ENCODE measurements at regions not wholly inside any gene's neighbourhood (a gene's known extent, or its start where the extent isn't known, plus 50 kb on each side); places are given as distances from the start of the nearest gene placed in this dataset.
A peak's percentile ranks its signal among the peaks of the same experiment; 100 is the strongest.
"Not testable (repeated sequence)": the region's sequence is repeated elsewhere in the genome, so short reads cannot be mapped to it uniquely, and the experiment has no call there.

GRCh38 chr1:120357046-120357445, 57.8 kb upstream of the NBPF8 start:
- in situ Hi-C loops (cut with HindIII; ENCODE audit: low sequenced_read_pairs) = not testable (repeated sequence)

DNA sequence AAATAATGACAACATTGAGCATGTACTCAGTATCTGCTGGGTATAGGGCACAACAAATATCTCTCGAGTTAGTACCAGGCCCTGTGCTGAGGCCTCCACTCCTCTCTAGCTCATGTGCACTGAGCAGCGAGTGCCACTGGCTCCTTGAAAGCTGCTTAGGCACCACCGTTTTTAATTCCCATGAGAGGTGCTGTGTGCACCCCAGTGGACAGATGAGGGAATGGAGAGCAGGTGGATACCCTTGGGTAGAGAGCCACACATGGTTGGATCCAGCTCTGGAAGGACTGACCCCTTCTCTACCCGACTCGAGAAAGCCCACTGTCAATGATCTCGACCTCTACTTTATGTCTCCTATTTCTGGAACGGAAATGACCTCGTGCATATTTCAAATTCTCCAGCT, 58.7 kb upstream of the NBPF8 start:
- in situ Hi-C loops (cut with HindIII; ENCODE audit: low sequenced_read_pairs) = not testable (repeated sequence)
- peak; percentile 13 for DNase-seq (ENCODE audit: low spot score)

More at GRCh38 chr1:120357046-120357445, 57.8 kb upstream of the NBPF8 start:
- not testable (repeated sequence) for DNase-seq (ENCODE audit: low spot score)

DNA sequence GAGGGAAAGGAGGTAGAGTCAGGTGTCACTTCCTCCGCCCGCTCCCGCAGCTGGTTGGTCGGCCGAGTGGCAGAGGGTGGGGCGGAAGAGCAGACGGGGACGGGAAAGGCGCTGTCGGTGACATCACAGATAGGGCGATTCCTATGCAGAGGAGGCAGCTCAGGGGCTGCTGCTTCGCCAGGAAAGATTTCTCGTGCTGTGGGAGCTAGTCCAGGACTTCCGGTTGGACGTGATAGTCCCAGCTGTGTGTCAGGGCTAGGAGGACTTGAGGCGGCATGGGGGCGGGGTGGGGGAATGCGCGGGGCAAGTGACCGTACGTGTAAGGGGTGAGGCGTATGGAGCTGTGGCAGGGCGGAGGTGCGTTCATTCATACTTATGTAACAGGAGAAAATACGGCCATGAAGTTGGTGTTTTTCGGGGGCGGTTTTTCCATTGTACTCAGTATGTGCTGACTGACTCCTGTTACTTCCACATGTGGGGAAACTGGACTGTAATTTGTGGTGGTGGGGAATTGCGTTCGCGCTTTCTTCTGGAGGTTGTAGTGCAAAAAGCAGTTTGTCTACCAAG, 60.1 kb upstream of the NBPF8 start:
- peak; percentile 76 for DNase-seq (ENCODE audit: low spot score)
- in situ Hi-C loops (cut with HindIII; ENCODE audit: low sequenced_read_pairs) = not testable (repeated sequence)

GRCh38 chr1:120342231-120343073, 72.4 kb upstream of the NBPF8 start:
- DNase-seq (ENCODE audit: low spot score); in situ Hi-C loops (cut with HindIII; ENCODE audit: low sequenced_read_pairs): not testable (repeated sequence)

- in situ Hi-C loops (cut with HindIII; ENCODE audit: low sequenced_read_pairs) = not testable (repeated sequence)
- DNase-seq (ENCODE audit: low spot score) = peak; percentile 4
Observed at GRCh38 chr1:120341756-120342155, 73.1 kb upstream of the NBPF8 start.

DNA sequence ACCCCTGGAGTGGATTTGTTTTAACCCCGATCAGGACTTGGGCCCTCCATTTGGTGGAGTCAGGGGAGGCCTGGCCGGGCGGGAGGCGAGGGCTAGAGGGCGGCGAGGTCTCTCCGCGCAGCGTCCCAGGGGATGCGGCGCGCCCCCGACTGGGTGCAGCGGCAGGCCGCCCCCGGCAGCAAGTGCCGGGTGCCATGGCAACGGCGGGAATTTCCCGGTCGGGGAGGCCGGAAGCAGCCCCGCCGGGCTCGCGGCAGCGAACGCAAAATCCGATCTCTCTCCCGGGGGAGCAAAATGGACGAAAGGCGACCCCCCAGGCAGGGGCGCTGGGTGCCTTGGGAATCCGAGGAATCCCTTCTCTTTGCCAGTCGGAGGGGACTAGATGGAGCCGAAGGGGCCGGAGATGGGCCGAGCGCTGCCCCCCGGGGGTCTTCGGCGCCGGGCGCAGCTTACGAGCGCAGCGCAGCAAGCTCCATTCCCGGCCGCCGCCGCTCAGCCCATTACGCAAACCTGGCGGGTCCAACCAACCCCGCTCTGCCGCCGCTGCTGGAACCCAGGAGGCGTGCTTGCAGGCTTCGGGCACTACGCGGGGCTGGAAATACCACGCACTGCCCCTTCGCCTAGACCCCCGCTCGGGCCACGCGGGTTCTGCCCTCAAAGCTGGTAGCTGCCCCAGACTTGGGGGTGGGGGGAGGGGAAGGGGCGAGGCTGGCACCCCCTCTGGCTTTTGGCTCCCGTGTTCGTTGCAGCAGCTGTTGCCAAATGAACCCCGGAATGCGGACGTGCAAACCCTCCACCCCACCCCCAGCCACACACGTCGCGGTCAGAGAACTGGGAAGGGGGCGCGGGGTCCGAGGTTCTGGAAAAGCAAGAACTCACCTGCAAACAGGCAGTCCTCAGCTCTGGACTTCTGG, 73.7 kb upstream of the NBPF8 start:
- DNase-seq (ENCODE audit: low spot score) = not testable (repeated sequence)

DNA sequence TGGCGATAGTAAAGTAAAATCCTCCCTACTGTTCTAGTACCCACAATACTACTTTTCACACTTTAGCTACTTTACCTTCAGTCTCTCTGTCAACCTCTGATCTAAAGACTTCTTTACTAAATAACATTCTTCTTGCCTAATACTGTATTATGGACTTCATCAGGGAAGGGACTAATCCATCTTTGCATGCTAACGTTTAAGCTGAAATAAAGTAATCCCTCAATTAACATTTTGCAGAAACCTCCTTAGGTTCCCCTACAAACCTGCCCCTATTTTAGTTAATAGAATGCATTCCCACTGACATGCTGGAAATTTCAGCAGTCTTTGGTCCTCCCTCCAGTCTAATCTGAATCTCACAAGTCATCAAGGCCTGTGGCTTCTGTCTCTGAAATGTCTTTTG, 99.1 kb upstream of the NBPF8 start:
- in situ Hi-C loops (cut with HindIII; ENCODE audit: low sequenced_read_pairs); DNase-seq (ENCODE audit: low spot score): not testable (repeated sequence)

More for the DNA sequence above, 73.7 kb upstream of the NBPF8 start:
- in situ Hi-C loops (cut with HindIII; ENCODE audit: low sequenced_read_pairs) = not testable (repeated sequence)

DNA sequence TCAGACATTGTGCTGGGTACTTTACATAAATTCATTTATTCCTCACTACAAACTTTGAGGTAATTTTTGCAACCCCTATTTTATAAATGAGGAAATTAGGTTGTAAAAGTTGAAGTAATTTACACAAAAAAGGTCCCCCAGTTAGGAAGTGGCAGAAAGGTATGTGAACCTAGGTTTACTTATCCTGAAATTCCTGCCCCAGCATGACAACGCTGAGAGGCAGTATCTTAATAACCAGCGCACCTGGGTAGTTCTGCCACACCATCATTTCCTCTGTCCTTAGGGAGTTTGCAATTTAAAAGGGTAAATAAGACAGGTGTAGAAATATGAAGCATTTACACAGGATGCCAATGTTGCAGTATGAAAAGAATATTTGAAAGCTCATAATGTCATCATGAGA, 102.9 kb upstream of the NBPF8 start:
- in situ Hi-C loops (cut with HindIII; ENCODE audit: low sequenced_read_pairs); DNase-seq (ENCODE audit: low spot score): not testable (repeated sequence)

DNA sequence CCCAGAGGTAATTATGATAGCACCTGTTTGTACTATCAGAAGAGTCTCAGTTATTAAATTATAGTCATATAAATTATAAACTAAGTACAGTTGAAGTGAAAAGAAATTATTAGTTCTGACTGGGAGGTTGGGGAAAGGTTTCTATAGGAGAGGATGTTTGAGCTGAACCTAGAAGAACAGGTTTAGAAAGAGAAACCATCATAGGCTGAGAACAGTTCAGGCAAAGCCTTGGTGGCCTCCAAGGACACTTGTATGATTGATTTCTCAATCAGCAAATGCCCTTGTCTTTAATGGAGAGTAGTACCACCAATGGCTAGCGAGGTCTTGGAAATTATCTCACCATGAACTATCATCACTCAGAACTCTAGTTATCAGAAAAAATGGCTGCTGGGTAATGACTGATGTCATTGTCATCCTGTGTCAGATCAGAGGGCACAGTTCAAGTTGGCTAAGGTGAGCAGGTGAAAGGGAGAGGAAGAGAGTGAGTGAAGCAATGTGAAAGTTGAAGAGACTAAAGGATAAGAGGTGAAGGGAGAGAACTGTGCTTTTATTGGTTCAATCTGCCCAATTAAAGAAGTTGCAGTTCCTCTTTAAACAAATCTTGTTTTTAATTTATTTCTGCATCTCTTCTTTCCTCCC, 105.8 kb upstream of the NBPF8 start:
- in situ Hi-C loops (cut with HindIII; ENCODE audit: low sequenced_read_pairs) = not testable (repeated sequence)

DNA sequence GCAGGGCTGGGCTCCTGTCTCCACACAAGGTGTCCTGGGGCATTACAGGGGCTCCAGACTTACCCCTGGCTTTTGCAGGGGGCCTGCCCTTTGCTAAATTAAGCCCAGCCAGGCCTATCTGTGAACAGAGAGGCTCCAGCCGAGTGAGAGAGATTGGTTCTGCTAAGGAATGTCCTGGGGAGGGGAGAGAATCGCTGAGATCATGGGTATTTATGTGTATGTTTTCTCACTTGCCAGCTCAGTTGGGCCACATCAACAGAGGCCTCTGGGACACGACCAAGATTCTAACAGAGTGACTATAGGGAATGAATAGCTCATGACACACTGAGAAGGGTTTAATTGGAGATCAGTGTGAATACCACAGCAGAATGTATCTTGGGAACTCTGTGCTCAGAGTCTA, 109.8 kb upstream of the NBPF8 start:
- in situ Hi-C loops (cut with HindIII; ENCODE audit: low sequenced_read_pairs); DNase-seq (ENCODE audit: low spot score): not testable (repeated sequence)

More for the DNA sequence above, 105.8 kb upstream of the NBPF8 start:
- DNase-seq (ENCODE audit: low spot score) = not testable (repeated sequence)

- DNase-seq (ENCODE audit: low spot score); in situ Hi-C loops (cut with HindIII; ENCODE audit: low sequenced_read_pairs): not testable (repeated sequence)
Observed at GRCh38 chr1:120304341-120304740, 110.5 kb upstream of the NBPF8 start.

GRCh38 chr1:120299433-120300057, 115.3 kb upstream of the NBPF8 start:
- in situ Hi-C loops (cut with HindIII; ENCODE audit: low sequenced_read_pairs); DNase-seq (ENCODE audit: low spot score): not testable (repeated sequence)

DNA sequence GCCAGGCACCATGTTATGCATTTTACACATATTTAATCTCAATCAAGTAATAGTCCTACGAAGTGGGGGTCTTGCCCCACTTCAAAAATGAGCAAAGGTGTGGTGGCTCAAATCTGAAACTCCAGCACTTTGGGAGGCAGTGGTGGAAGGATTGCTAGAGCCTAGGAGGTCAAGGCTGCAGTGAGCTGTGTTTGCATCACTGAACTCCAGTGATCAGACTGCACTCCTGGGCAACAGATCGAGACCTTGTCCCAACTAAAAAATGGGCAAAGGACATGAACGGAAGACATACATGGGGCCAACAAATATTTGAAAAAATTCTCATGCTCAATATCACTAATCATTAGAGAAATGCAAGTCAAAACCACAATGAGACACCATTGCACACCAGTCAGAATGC, 116.3 kb upstream of the NBPF8 start:
- in situ Hi-C loops (cut with HindIII; ENCODE audit: low sequenced_read_pairs); DNase-seq (ENCODE audit: low spot score): not testable (repeated sequence)

DNA sequence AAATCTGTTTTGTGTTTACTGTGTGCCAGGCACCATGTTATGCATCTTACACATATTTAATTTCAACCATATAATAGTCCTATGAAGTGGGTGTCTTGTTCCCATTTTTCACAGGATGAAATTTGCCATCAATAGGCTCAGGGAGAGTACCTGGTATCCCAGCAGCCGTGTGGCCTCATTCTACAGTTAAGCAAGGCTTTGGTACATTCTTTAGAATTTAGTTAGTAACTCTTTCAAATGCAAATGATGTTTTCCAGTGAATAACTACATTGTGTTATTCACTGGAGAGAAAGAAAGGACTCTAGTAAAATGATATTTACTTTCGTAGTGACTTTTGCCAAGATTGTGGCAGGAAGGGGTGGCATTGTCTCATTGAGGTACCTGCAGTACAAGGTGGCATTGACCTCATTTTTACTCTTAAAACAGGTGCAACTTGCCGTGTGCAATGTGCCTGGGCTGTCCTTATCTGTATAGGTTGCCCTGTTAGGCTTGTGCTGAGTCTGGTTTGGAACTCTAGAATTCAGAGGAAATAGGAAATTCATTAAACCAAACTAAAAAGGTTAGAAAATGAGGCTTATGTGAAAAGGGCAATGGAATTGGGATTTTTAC, 117.4 kb upstream of the NBPF8 start:
- DNase-seq (ENCODE audit: low spot score); in situ Hi-C loops (cut with HindIII; ENCODE audit: low sequenced_read_pairs): not testable (repeated sequence)

DNA sequence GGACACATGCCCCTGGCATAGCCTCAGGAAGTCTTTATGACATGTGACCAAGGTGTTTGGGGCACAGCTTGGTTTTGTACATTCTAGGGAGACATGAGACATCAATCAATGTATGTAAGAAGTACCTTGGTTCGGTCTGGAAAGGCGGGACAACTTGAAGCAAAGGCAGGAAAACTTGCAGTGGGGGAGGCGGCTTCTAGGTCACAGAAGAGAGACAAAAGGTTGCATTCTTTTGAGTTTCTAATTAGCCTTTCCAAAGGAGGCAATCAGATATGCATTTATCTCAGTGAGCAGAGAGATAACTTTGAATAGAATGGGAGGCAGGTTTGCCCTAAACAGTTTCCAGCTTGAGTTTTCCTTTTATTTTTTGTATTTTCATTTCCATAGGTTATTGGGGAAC, 113.8 kb upstream of the SEC22B start:
- in situ Hi-C loops (cut with HindIII; ENCODE audit: low sequenced_read_pairs) = not testable (repeated sequence)

DNA sequence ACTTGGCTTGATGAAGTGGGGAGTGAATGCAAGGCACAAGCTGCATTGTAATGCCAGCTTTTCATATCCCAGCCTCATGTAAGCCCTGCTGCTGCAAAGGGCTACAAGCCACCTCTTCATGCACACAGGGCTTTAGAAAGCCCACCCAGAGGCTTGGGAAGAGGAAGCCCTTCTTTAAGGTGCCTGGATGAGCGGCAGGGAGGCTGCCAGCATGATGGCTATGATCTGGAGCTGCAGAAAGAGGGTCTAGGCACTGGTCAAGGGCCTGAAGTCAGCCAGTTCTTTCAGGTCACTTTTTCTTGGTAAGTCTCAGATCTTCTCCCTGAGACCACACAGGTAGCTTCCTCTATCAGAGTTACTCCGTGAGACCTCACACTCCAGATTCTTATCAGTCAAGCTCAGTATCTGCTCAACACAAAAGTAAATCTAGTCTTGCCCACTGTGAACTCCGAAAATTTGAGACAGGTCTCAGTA, 113.3 kb upstream of the SEC22B start:
- in situ Hi-C loops (cut with HindIII; ENCODE audit: low sequenced_read_pairs); DNase-seq (ENCODE audit: low spot score): not testable (repeated sequence)

More for the DNA sequence above, 113.8 kb upstream of the SEC22B start:
- DNase-seq (ENCODE audit: low spot score) = not testable (repeated sequence)

DNA sequence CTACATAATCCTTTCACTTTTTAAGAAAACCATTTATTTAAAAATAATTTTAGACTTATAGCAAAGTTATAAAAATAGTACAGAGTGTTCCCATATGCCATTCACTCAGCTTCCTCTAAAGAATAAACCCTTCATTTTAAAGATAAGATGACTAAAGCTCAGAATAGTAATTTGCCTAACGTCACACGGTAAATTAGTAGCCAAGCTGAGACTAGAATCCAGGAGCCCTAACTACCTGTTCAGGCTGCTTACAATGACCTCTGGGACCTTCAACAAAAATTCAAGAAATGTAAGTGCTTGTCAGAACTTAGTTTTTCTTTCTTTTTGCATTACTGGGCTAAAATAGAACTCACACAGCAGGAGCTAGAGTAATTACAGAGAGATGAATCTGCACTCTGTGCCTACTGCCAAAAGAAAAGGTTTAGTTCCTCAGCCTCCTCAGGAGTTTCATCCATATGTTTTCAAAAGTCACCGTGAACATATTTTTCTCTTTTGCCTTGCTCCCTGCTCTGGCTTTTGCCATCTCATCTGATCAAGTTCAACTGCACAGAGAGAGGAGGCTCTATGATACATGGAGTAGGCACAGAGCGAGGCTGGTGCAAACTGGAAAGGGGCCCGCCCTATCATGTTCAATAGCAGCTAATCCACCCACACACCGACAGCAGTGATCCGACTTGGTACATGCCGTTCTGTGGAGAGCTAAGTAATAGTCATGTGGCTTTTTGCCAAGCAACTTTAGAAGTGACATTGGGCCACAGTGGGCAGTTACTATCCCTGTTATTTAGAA, 112.7 kb upstream of the SEC22B start:
- DNase-seq (ENCODE audit: low spot score); in situ Hi-C loops (cut with HindIII; ENCODE audit: low sequenced_read_pairs): not testable (repeated sequence)

All from G401 (cell line).